ENCODE measurements at regions not wholly inside any gene's neighbourhood (a gene's known extent, or its start where the extent isn't known, plus 50 kb on each side); places are given as distances from the start of the nearest gene placed in this dataset.

- no peak for DNase-seq
- Histone ChIP-seq H3K27me3 (no peaks in the 10 kb centered on the region), H3K4me1 (peaks cover 8% of the 10 kb centered on the region), H3K9me3 (no peaks in the 10 kb centered on the region), H3K4me3 (ENCODE audit: low read depth, low read length) (no peak overlapping the region), H3K36me3 (no peaks in the 10 kb centered on the region)
- no peak for TF ChIP-seq CTCF (IDR thresholded peaks at IDR 0.05; ENCODE audit: low read depth, low read length)
Observed at GRCh38 chr10:78781251-78781913, 287.4 kb upstream of the ZMIZ1 start.

- H3K27me3 ChIP-seq: no peaks in the 10 kb centered on the region
Observed at GRCh38 chr10:78781991-78782390, 286.8 kb upstream of the ZMIZ1 start.

GRCh38 chr10:78782441-78782840, 286.3 kb upstream of the ZMIZ1 start:
- Histone ChIP-seq H3K27me3 (no peaks in the 10 kb centered on the region), H3K36me3 (no peaks in the 10 kb centered on the region), H3K9me3 (no peaks in the 10 kb centered on the region), H3K4me1 (peaks cover 7% of the 10 kb centered on the region), H3K4me3 (ENCODE audit: low read depth, low read length) (no peak overlapping the region)
- no peak for TF ChIP-seq CTCF (IDR thresholded peaks at IDR 0.05; ENCODE audit: low read depth, low read length)
- DNase-seq: no peak

More at GRCh38 chr10:78781991-78782390, 286.8 kb upstream of the ZMIZ1 start:
- Histone ChIP-seq H3K4me1 (peaks cover 8% of the 10 kb centered on the region), H3K4me3 (ENCODE audit: low read depth, low read length) (no peak overlapping the region), H3K36me3 (no peaks in the 10 kb centered on the region), H3K9me3 (no peaks in the 10 kb centered on the region)
- TF ChIP-seq CTCF (IDR thresholded peaks at IDR 0.05; ENCODE audit: low read depth, low read length): no peak
- DNase-seq: no peak

- DNase-seq: no peak
- TF ChIP-seq CTCF (IDR thresholded peaks at IDR 0.05; ENCODE audit: low read depth, low read length): no peak
- Histone ChIP-seq H3K4me3 (ENCODE audit: low read depth, low read length) (no peak overlapping the region), H3K4me1 (peaks cover 4% of the 10 kb centered on the region), H3K36me3 (no peaks in the 10 kb centered on the region), H3K27me3 (no peaks in the 10 kb centered on the region), H3K9me3 (no peaks in the 10 kb centered on the region)
Observed at GRCh38 chr10:78783753-78784152, 285.0 kb upstream of the ZMIZ1 start.

GRCh38 chr10:78784546-78784945, 284.2 kb upstream of the ZMIZ1 start:
- Histone ChIP-seq H3K36me3 (no peaks in the 10 kb centered on the region), H3K27me3 (no peaks in the 10 kb centered on the region), H3K9me3 (no peaks in the 10 kb centered on the region), H3K4me3 (ENCODE audit: low read depth, low read length) (no peak overlapping the region), H3K4me1 (peaks cover 4% of the 10 kb centered on the region)
- no peak for DNase-seq
- no peak for TF ChIP-seq CTCF (IDR thresholded peaks at IDR 0.05; ENCODE audit: low read depth, low read length)

GRCh38 chr10:78785066-78785465, 283.7 kb upstream of the ZMIZ1 start:
- no peak for TF ChIP-seq CTCF (IDR thresholded peaks at IDR 0.05; ENCODE audit: low read depth, low read length)
- DNase-seq: no peak

More at GRCh38 chr10:78785066-78785465, 283.7 kb upstream of the ZMIZ1 start:
- Histone ChIP-seq H3K36me3 (no peaks in the 10 kb centered on the region), H3K4me1 (peaks cover 4% of the 10 kb centered on the region), H3K27me3 (no peaks in the 10 kb centered on the region), H3K9me3 (no peaks in the 10 kb centered on the region), H3K4me3 (ENCODE audit: low read depth, low read length) (no peak overlapping the region)
